Cardiac muscle cell (in vitro differentiated cells and primary cell): ENCODE measurements at regions not wholly inside any gene's neighbourhood (a gene's known extent, or its start where the extent isn't known, plus 50 kb on each side); places are given as distances from the start of the nearest gene placed in this dataset.
"Not testable (repeated sequence)": the region's sequence is repeated elsewhere in the genome, so short reads cannot be mapped to it uniquely, and the experiment has no call there.

Experiments
- DNase-seq, 2 donors: peaks; one replicate each; pipeline versions ENCODE4 v3.0.0 to v3.0.0-alpha.2; 2010 to 2017; ENCODE audit warnings: low read depth in 1 of 2, low spot score in 1 of 2
- H3K27ac ChIP-seq: fragments of 200-600 bp; sonication (generic); 2 replicates; pipeline ENCODE4 v1.5.1; 2016
- H3K27me3 ChIP-seq: fragments of 200-600 bp; sonication (generic); 2 replicates; pipeline ENCODE4 v1.6.0; 2016; ENCODE audit warnings: control low read depth
- H3K36me3 ChIP-seq: fragments of 200-600 bp; sonication (generic); 2 replicates; pipeline ENCODE4 v1.5.1; 2016; ENCODE audit warnings: control low read depth
- H3K4me1 ChIP-seq: fragments of 200-600 bp; sonication (generic); 2 replicates; pipeline ENCODE4 v1.8.1; 2017; ENCODE audit warnings: low read depth, mild to moderate bottlenecking, mixed run types
- H3K4me3 ChIP-seq: fragments of 200-600 bp; sonication (generic); 2 replicates; pipeline ENCODE4 v1.5.1; 2016; ENCODE audit warnings: mild to moderate bottlenecking
- H3K9me3 ChIP-seq: fragments of 200-600 bp; sonication (generic); 2 replicates; pipeline ENCODE4 v1.5.1; 2017; ENCODE audit warnings: low read depth, mild to moderate bottlenecking, control low read depth
- TF ChIP-seq, protein P1 (sequence below): IDR thresholded peaks from 2 replicates; pipeline ENCODE4 v1.5.1; 2012; ENCODE audit warnings: low read depth, mild to moderate bottlenecking, low read length

DNA sequence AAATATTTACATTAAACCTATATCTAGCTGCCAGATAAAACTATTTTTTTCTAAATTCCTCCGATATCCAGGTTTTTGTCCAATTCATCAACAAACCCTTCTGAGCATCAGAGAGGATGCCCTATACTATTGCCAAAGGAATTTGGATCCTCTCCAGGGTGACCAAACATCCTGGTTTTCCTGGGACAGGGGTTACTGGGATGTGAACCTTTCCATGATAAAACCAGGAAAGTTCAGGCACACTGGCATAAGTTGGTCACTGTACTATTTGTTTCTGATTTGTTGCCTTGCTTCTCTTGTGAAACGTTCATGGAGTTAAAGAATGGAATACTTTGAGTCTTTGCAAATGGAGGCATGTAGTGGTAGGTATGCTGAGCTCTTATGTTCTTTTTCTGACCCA, 63.5 kb downstream of the TLNRD1 start:
- H3K36me3 ChIP-seq: no peaks in the 10 kb centered on the region
- TF ChIP-seq, protein P1, sequence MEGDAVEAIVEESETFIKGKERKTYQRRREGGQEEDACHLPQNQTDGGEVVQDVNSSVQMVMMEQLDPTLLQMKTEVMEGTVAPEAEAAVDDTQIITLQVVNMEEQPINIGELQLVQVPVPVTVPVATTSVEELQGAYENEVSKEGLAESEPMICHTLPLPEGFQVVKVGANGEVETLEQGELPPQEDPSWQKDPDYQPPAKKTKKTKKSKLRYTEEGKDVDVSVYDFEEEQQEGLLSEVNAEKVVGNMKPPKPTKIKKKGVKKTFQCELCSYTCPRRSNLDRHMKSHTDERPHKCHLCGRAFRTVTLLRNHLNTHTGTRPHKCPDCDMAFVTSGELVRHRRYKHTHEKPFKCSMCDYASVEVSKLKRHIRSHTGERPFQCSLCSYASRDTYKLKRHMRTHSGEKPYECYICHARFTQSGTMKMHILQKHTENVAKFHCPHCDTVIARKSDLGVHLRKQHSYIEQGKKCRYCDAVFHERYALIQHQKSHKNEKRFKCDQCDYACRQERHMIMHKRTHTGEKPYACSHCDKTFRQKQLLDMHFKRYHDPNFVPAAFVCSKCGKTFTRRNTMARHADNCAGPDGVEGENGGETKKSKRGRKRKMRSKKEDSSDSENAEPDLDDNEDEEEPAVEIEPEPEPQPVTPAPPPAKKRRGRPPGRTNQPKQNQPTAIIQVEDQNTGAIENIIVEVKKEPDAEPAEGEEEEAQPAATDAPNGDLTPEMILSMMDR: no peak
- H3K9me3 ChIP-seq: no peaks in the 10 kb centered on the region
- no peak overlapping the region for H3K4me3 ChIP-seq
- no peak for DNase-seq
- H3K27ac ChIP-seq: no peak overlapping the region
- H3K4me1 ChIP-seq: no peaks in the 10 kb centered on the region
- peaks cover 4% of the 10 kb centered on the region for H3K27me3 ChIP-seq

DNA sequence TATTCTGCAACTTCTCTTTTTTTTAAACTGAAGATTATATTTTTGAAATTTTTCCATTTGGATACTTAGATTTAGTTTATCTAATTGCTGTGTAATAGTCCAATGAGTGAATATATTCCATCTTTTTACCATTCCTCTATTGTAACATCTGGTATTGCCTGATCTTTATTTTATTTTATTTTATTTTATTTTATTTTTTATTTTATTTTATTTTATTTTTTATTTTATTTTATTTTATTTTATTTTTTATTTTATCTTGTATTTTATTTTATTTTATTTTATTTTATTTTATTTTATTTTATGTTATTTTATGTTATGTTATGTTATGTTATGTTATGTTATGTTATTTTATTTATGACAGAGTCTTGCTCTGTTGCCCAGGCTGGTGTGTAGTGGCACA, 66.5 kb upstream of the CFAP161 start:
- not testable (repeated sequence) for H3K27me3 ChIP-seq, H3K36me3 ChIP-seq, H3K4me3 ChIP-seq, DNase-seq, H3K4me1 ChIP-seq, H3K27ac ChIP-seq, H3K9me3 ChIP-seq

DNA sequence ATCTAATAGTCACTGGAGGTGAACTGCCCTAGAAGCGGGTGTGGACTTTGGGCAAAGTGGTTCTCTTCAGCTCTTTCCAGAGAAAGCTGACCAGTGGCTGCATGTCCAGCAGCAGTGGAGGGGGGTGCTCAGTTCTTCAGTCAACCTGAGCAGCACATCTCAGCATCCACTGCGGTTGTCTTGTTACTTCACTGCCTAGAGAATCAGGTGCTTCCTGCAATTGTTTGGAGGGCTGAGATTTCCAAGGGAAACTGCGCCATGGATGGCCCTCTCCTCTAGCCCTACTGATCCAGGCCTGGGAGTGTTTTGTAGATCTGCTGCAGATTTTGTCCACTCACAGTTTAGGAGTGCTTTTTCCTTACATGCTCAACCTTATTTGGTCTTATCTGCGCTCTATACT, 65.6 kb upstream of the CFAP161 start:
- H3K36me3 ChIP-seq: no peaks in the 10 kb centered on the region
- H3K9me3 ChIP-seq: no peaks in the 10 kb centered on the region
- no peaks in the 10 kb centered on the region for H3K4me1 ChIP-seq
- TF ChIP-seq, protein P1: no peak
- DNase-seq: no peak
- H3K27me3 ChIP-seq: no peaks in the 10 kb centered on the region
- no peak overlapping the region for H3K27ac ChIP-seq
- H3K4me3 ChIP-seq: no peak overlapping the region

DNA sequence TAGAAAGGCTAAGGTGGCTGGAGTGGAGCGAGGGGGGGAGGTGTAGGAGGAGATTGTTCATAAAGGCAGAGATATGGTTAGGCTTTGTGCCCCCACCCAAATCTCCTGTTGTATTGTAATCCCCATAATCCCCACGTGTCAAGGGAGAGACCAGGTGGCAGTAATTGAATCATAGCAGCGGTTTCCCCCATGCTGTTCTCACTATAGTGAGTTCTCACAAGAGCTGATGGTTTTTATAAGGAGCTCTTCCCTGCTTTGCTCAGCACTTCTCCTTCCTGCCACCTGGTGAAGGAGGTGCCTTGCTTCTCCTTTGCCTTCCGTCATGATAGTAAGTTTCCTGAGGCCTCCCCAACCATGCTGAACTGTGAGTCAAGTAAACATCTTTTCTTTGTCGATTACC, 64.7 kb upstream of the CFAP161 start:
- Histone ChIP-seq H3K9me3 (no peaks in the 10 kb centered on the region), H3K4me3 (no peak overlapping the region), H3K36me3 (no peaks in the 10 kb centered on the region), H3K27ac (no peak overlapping the region), H3K4me1 (no peaks in the 10 kb centered on the region), H3K27me3 (no peaks in the 10 kb centered on the region)
- DNase-seq: no peak
- TF ChIP-seq, protein P1: no peak

DNA sequence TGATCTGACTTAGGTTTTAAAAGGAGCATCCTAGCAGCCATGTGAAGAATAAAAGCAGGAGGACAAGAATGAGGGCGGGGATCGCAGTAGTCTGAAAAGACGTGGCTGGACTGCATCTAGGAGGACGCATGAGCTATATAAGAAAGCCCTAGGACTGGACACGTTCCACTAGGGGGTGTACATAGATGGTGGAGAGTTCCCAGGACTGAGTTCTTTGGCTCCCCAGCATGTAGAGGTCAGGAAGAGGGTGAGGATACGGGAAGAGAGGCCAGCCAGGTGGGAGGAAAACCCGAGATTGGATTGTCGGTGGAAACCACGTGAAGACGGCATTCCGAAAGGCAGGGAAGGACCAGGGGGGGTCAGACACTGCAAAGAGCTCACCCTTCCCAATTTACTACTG, 64.2 kb upstream of the CFAP161 start:
- Histone ChIP-seq H3K36me3 (no peaks in the 10 kb centered on the region), H3K4me1 (no peaks in the 10 kb centered on the region), H3K27ac (no peak overlapping the region), H3K9me3 (no peaks in the 10 kb centered on the region), H3K27me3 (no peaks in the 10 kb centered on the region), H3K4me3 (no peak overlapping the region)
- no peak for DNase-seq
- TF ChIP-seq, protein P1: no peak

DNA sequence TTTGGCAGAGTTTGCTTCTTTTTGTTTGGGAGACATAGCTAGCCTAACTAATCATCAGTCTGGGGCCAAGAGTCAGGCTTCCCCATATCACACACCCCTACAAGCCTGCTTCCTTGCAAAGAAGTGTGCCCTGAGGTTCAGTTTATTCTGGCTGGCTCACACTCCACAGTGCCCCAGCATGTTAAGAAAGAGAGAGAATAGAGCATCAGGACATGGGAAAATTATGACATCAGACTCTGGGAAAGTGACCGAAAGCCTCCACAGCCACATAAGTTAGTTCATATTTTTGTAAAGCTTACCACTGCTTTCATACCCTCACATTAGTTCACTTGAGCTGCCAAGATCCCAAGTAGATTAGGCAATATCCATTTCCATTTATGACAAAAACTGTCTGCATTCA, 63.0 kb upstream of the CFAP161 start:
- Histone ChIP-seq H3K36me3 (no peaks in the 10 kb centered on the region), H3K4me1 (no peaks in the 10 kb centered on the region), H3K27ac (no peak overlapping the region), H3K9me3 (no peaks in the 10 kb centered on the region), H3K4me3 (no peak overlapping the region), H3K27me3 (no peaks in the 10 kb centered on the region)
- DNase-seq: peak in 1 of 2 donors; percentile 41
- TF ChIP-seq, protein P1: no peak
